ENCODE measurements at regions not wholly inside any gene's neighbourhood (a gene's known extent, or its start where the extent isn't known, plus 50 kb on each side); places are given as distances from the start of the nearest gene placed in this dataset.

DNA sequence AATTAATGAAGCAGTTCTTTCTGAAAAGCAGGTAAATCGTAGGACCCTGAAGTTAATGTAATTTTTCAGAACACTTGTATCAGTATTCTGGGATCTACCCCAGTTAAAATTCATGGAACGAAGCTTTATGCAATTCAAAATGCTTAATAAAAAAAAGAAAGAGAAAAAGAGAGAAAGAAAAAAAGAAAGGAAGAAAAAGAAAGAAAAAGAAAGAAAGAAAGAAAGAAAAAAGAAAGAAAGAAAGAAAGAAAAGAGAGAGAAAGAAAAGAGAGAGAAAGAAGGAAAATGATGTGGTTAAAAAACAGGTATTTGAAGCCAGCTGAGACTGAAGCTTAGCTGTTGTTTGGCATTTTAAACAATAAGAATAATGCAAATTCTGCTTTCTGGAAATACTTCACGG lies 427.4 kb upstream of the AKR1E2 start:
- TF ChIP-seq, protein P1, sequence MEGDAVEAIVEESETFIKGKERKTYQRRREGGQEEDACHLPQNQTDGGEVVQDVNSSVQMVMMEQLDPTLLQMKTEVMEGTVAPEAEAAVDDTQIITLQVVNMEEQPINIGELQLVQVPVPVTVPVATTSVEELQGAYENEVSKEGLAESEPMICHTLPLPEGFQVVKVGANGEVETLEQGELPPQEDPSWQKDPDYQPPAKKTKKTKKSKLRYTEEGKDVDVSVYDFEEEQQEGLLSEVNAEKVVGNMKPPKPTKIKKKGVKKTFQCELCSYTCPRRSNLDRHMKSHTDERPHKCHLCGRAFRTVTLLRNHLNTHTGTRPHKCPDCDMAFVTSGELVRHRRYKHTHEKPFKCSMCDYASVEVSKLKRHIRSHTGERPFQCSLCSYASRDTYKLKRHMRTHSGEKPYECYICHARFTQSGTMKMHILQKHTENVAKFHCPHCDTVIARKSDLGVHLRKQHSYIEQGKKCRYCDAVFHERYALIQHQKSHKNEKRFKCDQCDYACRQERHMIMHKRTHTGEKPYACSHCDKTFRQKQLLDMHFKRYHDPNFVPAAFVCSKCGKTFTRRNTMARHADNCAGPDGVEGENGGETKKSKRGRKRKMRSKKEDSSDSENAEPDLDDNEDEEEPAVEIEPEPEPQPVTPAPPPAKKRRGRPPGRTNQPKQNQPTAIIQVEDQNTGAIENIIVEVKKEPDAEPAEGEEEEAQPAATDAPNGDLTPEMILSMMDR (optimal IDR thresholded peaks at IDR 0.05 in 1 of 3, IDR thresholded peaks at IDR 0.05 in 1 of 3, conservative IDR thresholded peaks at IDR 0.05 in 1 of 3; ENCODE audit: extremely low read depth in 1 of 3, insufficient read depth in 2 of 3, low read length in 3 of 3) = no peak
- TF ChIP-seq EZH2 (IDR thresholded peaks at IDR 0.05; ENCODE audit: low read length) = no peak

Data from keratinocyte (primary cell).